ENCODE measurements at regions not wholly inside any gene's neighbourhood (a gene's known extent, or its start where the extent isn't known, plus 50 kb on each side); places are given as distances from the start of the nearest gene placed in this dataset.

- DNase-seq, result no peak
- no peaks in the 10 kb centered on the region for H3K36me3 ChIP-seq
- peaks cover 2% of the 10 kb centered on the region; the same call in 1 of the 2 replicates for H3K27me3 ChIP-seq
- no peaks in the 10 kb centered on the region for H3K9me3 ChIP-seq
- no peak overlapping the region for H3K4me3 ChIP-seq
Observed at GRCh38 chr18:57202881-57203280, 56.0 kb downstream of the BOD1L2 start.

DNA sequence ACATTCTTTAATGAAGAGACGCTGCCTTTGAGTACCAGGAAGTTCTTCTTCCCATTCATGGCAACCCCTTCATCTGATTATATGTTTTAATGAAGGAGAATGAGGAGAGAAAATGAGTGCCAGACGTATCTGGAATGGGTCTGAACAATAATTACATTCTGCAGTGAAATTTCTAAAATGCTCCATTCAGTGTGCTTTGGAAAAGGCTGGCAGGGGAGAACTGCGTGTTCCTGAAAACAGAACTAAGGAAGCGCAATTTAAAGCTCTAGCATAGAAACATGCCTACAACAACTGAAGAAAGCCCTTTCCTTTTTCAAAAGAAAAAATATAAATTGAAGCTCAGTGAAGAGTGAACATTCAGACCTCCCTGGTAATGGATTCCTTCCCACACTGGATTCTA, 58.8 kb downstream of the BOD1L2 start:
- H3K9me3 ChIP-seq, result no peaks in the 10 kb centered on the region
- peaks cover 2% of the 10 kb centered on the region; the same call in 1 of the 2 replicates for H3K27me3 ChIP-seq
- no peak for DNase-seq
- H3K36me3 ChIP-seq, result no peaks in the 10 kb centered on the region
- no peak overlapping the region for H3K4me3 ChIP-seq

DNA sequence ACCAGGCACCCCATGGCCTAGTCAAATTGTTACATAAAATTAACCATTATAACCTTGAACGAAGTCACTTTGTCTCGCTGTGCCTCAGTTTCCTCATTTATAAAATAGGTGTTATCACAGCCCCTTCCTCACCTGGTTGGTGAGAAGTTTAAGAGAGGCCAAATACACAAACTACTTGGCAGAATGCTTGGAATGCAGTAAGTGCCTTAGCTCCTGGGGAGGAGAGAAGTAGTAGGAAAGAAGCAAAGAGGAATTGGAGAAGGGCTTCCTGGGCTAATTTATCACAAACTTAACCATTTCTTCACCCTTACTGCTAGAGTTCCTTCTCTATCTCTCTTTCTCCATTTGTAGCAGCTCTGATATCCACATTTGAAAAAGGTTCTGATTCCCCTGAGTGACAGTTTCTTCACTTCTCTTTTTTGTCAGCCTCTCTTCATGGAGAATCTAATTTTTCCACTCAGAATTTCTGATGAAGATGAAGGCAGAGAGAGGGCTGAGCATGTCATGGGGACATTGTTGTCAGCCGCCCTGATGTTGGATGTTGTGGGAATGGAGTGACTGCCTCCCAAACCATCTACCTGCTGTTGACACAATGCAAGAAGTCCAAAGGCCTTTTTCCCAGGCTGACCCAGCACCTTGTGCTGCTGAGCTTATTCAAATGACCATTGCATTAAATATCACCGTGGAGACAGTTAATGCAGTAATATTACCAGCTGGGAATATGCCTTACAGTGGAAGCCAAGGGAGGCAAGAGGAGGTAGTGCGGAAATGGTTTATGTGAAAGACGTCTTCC, 60.4 kb downstream of the BOD1L2 start:
- Histone ChIP-seq H3K9me3 (no peaks in the 10 kb centered on the region), H3K36me3 (no peaks in the 10 kb centered on the region), H3K4me3 (no peak overlapping the region), H3K27me3 (peaks cover 2% of the 10 kb centered on the region; the same call in 1 of the 2 replicates)
- DNase-seq, result no peak

GRCh38 chr18:57208047-57208446, 61.2 kb downstream of the BOD1L2 start:
- Histone ChIP-seq H3K27me3 (peaks cover 2% of the 10 kb centered on the region; the same call in 1 of the 2 replicates), H3K9me3 (no peaks in the 10 kb centered on the region), H3K4me3 (no peak overlapping the region), H3K36me3 (no peaks in the 10 kb centered on the region)
- DNase-seq, result no peak

- H3K9me3 ChIP-seq, result no peaks in the 10 kb centered on the region
- no peak for DNase-seq
- no peaks in the 10 kb centered on the region for H3K36me3 ChIP-seq
- H3K4me3 ChIP-seq, result no peak overlapping the region
- H3K27me3 ChIP-seq, result peaks cover 2% of the 10 kb centered on the region; the same call in 1 of the 2 replicates
Observed at GRCh38 chr18:57209713-57210106, 62.8 kb downstream of the BOD1L2 start.

DNA sequence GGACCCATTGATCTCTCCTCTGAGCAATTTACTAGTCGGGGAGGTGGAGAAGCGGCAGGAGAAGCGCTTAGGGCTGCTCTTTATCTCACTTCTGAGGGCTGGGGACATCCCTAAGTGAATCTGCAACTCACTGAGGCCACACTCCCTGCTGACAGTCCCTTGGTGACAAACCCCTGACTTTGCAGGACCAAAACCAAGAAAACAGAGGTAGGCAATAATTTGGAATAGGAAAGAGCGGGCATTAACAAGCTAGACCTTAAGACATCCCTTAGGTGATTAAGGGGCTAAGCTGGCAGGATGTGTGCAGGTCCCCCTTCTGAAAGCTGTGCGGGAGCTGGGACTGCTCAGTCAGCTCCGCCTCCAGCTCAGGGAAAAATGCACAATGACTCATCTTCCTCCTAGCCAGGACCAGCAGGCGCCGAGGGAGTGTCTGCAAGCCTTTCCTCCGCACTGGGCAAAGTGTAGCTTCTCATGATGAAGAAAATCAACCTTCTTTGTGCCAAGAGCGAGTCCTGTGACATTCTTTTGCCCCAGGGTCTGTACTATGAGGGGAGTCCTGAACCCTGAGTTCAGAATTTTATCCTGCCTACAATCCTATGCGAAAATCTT, 63.3 kb downstream of the BOD1L2 start:
- DNase-seq, result peak; percentile 80
- Histone ChIP-seq H3K27me3 (peaks cover 2% of the 10 kb centered on the region; the same call in 1 of the 2 replicates), H3K4me3 (no peak overlapping the region), H3K36me3 (no peaks in the 10 kb centered on the region), H3K9me3 (no peaks in the 10 kb centered on the region)

DNA sequence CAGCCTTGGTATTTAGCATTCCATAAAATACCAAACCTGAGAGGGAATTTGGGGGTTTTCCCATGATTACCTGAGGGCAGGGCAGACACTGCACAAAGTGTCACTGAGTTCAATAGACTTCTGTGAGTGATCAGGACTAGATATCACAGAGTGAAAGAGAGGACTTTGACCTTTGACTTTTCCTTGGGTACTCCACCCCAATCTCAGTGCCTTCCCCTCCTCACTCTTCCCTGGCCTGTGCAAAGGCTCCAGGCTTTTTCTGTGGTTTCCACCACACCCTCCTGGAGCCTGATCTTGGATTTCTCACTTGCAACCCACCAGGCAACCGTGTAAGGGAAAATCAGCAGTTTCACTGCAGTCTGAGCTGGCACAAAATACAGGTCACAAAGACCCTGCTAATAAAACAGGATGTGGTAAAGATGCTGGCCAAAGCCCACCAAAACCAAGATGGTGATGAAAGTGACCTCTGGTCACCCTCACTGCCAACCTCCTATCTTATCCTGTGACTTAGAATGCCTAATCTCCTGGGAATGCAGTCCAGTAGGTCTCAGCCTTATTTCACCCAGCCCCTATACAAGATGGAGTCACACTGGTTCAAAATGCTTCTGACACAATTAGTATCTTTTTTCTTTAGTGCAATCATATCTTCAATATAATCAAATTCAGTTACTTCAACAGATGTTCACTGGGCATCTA, 64.0 kb downstream of the BOD1L2 start:
- no peak for DNase-seq
- H3K36me3 ChIP-seq, result no peaks in the 10 kb centered on the region
- no peaks in the 10 kb centered on the region for H3K27me3 ChIP-seq
- H3K9me3 ChIP-seq, result no peaks in the 10 kb centered on the region
- H3K4me3 ChIP-seq, result no peak overlapping the region

DNA sequence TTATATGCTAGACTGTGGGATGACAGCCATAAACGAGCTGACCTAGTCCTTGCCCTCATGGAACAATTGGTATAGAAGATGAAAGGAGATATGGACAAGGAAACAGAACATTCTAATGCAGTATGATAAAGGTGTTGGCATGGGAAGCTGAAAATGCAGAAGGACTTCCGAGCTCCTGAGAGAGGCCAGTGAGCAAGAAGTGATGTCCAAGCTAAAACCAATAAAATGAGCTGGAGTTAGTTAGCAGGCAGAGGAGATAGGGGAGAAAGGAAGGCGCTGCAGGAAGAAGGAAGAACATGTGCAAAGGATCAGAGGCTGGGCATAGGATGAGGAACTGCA, 64.5 kb downstream of the BOD1L2 start:
- H3K9me3 ChIP-seq, result no peaks in the 10 kb centered on the region
- no peaks in the 10 kb centered on the region for H3K27me3 ChIP-seq
- H3K36me3 ChIP-seq, result no peaks in the 10 kb centered on the region
- no peak for DNase-seq
- H3K4me3 ChIP-seq, result no peak overlapping the region

DNA sequence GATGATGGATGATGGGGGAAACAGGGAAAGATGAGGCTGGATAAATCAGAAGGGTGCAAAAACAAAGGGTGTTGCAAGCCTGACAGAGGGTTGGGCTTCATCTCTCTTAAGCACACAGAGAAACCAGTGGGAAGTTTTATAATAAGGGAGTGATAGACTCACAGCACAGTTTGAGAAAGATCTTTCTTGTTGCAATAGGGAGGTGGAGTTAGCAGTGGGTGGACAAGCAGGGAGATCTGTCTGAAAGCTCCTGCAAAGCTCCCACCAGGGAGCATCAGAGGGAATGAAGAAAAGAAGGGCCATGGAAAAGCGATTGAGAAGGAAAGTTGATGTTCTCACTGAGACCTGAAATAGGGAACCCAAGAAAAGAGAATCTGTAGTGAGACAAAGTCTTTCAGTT, 64.9 kb downstream of the BOD1L2 start:
- Histone ChIP-seq H3K27me3 (no peaks in the 10 kb centered on the region), H3K4me3 (no peak overlapping the region), H3K9me3 (no peaks in the 10 kb centered on the region), H3K36me3 (no peaks in the 10 kb centered on the region)
- DNase-seq, result no peak

DNA sequence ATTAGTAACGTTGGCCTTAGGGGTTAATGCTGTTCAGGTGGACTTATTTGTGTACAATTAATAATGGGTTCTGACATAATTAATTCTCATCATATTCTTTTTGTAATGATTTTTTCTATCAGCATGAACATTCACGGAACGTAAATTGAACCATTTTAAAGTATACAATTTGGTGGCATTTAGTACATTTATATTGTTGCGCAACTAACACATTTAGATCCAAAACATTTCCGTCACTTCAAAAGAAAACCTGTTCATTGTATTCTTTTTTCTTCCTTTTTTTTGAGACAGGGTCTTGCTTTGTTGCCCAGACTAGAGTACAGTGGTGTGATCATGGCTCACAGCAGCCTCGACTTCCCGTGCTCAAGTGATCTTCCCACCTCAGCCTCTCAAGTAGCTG, 65.8 kb downstream of the BOD1L2 start:
- Histone ChIP-seq H3K36me3 (no peaks in the 10 kb centered on the region), H3K4me3 (no peak overlapping the region), H3K27me3 (no peaks in the 10 kb centered on the region), H3K9me3 (no peaks in the 10 kb centered on the region)
- DNase-seq, result no peak

GRCh38 chr18:57214976-57215375, 68.1 kb downstream of the BOD1L2 start:
- no peaks in the 10 kb centered on the region for H3K9me3 ChIP-seq
- no peak overlapping the region for H3K4me3 ChIP-seq
- H3K36me3 ChIP-seq, result no peaks in the 10 kb centered on the region
- peaks cover 5% of the 10 kb centered on the region; the same call in 1 of the 2 replicates for H3K27me3 ChIP-seq
- DNase-seq, result no peak

DNA sequence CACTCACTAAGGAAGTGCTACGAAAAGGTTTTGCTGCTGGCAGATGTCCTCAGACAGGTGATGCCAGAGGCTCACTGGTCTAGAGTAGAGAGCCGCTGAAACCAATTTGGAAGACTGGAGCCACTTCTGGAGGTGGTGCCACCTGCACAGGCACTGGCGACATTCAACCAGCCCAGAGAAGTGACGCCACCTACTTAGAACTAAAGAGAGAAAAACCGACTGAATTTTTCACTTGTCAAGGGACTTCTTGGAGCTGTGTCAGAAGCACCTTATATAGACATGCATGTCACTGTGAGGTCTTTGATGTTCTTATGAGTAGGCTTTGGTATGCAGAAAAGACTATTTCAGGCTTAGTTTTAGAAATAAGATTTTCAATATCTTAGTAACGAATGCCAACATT, 71.4 kb downstream of the BOD1L2 start:
- peaks cover 5% of the 10 kb centered on the region; the same call in 1 of the 2 replicates for H3K27me3 ChIP-seq
- no peaks in the 10 kb centered on the region for H3K36me3 ChIP-seq
- no peak for DNase-seq
- no peaks in the 10 kb centered on the region for H3K9me3 ChIP-seq
- no peak overlapping the region for H3K4me3 ChIP-seq

DNA sequence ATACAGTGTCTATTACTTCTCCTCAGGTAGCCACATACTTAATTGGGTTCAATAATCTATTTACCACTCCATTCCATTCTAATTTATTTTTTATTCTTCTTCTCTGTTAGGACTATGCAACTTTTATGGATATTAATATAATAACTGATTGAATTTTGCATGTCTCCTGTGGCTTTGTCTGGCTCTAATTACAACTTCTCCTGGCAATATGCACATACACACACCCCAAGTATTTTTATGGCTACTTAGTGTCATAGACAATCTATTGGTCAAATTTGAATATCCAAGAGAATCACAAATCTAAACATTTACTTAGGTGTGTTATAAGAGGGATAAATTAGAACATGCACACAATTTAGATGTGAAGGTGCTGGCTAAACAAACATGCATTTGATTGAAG, 73.1 kb downstream of the BOD1L2 start:
- DNase-seq, result no peak
- no peaks in the 10 kb centered on the region for H3K9me3 ChIP-seq
- H3K4me3 ChIP-seq, result no peak overlapping the region
- peaks cover 5% of the 10 kb centered on the region; the same call in 1 of the 2 replicates for H3K27me3 ChIP-seq
- H3K36me3 ChIP-seq, result no peaks in the 10 kb centered on the region

DNA sequence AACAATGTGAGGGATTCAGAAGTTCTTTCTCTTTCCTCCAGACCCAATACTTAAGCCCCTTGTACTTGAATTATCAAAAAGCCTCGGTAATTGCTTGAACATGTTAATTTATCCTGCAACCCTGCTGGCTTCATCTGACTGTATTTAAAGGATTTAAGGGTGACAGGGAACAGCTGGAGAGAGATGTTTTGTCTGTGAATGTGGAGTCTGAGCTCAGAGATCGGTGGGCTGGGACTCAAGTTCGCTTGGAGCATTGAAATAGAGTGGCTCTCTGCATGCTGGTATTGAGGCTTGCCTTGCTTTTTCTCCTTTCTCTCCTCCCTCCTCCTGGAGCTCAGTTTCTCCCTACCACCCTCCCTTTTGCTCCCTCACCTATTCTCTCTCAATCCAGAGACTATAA, 73.6 kb downstream of the BOD1L2 start:
- peaks cover 5% of the 10 kb centered on the region; the same call in 1 of the 2 replicates for H3K27me3 ChIP-seq
- no peaks in the 10 kb centered on the region for H3K36me3 ChIP-seq
- no peak for DNase-seq
- no peaks in the 10 kb centered on the region for H3K9me3 ChIP-seq
- H3K4me3 ChIP-seq, result no peak overlapping the region

DNA sequence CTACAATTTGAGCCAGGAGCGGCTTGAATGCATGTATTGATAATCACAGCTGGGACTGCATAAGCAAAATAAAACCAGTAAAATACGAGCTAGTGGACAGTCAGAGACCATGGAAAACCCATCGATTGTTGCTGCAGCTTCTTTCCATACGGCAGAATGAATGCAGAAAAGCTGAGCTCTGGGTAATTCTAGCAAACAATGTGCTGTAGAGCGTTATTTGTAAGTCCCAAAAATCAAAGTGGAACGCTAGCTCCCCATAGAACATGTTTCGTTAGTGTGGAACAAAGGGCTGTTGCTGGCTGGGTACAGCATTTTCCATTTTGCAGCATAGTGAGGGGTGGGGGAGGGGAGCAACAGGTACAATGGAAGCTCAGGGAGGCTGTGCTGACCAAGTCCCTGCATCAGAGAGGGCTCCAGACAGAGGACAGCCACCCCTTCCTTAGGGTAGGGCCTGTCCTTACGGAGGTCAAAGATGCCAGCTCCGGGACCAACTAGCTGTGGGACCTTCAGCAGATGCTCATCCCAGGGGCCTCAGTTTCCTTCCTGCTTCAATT, 74.1 kb downstream of the BOD1L2 start:
- no peaks in the 10 kb centered on the region for H3K9me3 ChIP-seq
- H3K27me3 ChIP-seq, result peaks cover 5% of the 10 kb centered on the region; the same call in 1 of the 2 replicates
- H3K36me3 ChIP-seq, result no peaks in the 10 kb centered on the region

GRCh38 chr18:57223144-57223870, 76.4 kb downstream of the BOD1L2 start:
- peaks cover 3% of the 10 kb centered on the region; the same call in 1 of the 2 replicates for H3K27me3 ChIP-seq
- H3K36me3 ChIP-seq, result no peaks in the 10 kb centered on the region
- DNase-seq, result no peak
- H3K4me3 ChIP-seq, result no peak overlapping the region
- H3K9me3 ChIP-seq, result no peaks in the 10 kb centered on the region

More for the DNA sequence above, 74.1 kb downstream of the BOD1L2 start:
- no peak for DNase-seq
- H3K4me3 ChIP-seq, result no peak overlapping the region

All from MG63 (cell line).